ENCODE measurements at regions not wholly inside any gene's neighbourhood (a gene's known extent, or its start where the extent isn't known, plus 50 kb on each side); places are given as distances from the start of the nearest gene placed in this dataset.

DNA sequence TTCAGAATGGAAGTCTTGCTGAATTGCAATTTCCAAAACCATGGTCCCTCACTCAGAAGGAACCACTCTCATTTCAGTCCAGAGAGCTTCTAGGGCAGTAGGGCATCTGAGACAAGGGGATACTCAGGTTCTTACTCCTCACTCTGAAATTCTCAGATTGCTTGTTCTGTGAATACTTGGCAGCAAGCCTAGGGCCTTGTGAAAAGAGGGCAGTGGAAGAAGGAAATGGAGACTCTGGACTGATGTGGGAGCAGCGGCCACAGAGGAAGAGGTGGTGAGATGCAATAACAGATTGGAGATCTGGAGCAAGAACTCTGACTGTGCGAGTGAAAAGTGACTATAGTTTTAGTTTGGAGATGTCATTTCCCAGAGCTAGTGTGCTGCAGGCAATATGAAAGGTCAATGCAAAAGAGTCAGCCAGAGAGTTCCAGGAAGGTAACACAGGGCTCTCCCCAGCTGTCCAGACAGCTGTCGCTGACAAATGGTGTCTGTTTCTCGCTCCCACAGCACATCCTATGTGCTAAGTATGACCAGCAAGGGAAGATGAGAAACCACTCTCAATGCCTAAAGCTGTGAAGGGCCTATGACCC is 291.6 kb upstream of the KIAA1217 start (continued):
- TF ChIP-seq, protein P1, sequence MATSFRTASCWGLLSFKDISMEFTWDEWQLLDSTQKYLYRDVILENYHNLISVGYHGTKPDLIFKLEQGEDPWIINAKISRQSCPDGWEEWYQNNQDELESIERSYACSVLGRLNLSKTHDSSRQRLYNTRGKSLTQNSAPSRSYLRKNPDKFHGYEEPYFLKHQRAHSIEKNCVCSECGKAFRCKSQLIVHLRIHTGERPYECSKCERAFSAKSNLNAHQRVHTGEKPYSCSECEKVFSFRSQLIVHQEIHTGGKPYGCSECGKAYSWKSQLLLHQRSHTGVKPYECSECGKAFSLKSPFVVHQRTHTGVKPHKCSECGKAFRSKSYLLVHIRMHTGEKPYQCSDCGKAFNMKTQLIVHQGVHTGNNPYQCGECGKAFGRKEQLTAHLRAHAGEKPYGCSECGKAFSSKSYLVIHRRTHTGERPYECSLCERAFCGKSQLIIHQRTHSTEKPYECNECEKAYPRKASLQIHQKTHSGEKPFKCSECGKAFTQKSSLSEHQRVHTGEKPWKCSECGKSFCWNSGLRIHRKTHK (tag by site-specific recombination; IDR thresholded peaks at IDR 0.05), result no peak
- TF ChIP-seq ZNF785 (tag by site-specific recombination; IDR thresholded peaks at IDR 0.05) (no peak), ZNF23 (tag by site-specific recombination; IDR thresholded peaks at IDR 0.05; ENCODE audit: borderline replicate concordance) (no peak), ZNF354C (tag by site-specific recombination; IDR thresholded peaks at IDR 0.05; ENCODE audit: borderline replicate concordance, low read depth) (no peak), MEIS1 (CRISPR knock-in tag; IDR thresholded peaks at IDR 0.05; ENCODE audit: borderline replicate concordance) (no peak), ZNF624 (tag by site-specific recombination; IDR thresholded peaks at IDR 0.05) (no peak), ZNF555 (tag by site-specific recombination; conservative IDR thresholded peaks at IDR 0.05) (no peak), ZFP3 (tag by site-specific recombination; IDR thresholded peaks at IDR 0.05; ENCODE audit: low read depth) (no peak)
- TF ChIP-seq, protein P2, sequence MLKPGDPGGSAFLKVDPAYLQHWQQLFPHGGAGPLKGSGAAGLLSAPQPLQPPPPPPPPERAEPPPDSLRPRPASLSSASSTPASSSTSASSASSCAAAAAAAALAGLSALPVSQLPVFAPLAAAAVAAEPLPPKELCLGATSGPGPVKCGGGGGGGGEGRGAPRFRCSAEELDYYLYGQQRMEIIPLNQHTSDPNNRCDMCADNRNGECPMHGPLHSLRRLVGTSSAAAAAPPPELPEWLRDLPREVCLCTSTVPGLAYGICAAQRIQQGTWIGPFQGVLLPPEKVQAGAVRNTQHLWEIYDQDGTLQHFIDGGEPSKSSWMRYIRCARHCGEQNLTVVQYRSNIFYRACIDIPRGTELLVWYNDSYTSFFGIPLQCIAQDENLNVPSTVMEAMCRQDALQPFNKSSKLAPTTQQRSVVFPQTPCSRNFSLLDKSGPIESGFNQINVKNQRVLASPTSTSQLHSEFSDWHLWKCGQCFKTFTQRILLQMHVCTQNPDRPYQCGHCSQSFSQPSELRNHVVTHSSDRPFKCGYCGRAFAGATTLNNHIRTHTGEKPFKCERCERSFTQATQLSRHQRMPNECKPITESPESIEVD (tag by site-specific recombination; IDR thresholded peaks at IDR 0.05), result no peak

GRCh38 chr10:23918090-23918723 is 290.7 kb upstream of the KIAA1217 start:
- POLR2A ChIA-PET, result interaction anchor here (0.6 to 1.0 kb wide), 2 partner anchors 50 to 401 kb away, joined by 3 read pairs; no protein-coding TSS in a partner anchor
- CTCF ChIA-PET, result interaction anchor here (0.5 to 0.7 kb wide), 4 partner anchors 16 to 77 kb away, joined by 3 to 4 read pairs (median 3); no protein-coding TSS in a partner anchor
- no peak overlapping the region; the same call in 1 of the 2 replicates for H3K27ac ChIP-seq (ENCODE audit: extremely low read depth, low read depth, low read length)
- H3K4me1 ChIP-seq (ENCODE audit: control insufficient read depth, insufficient read depth, low read length), result peaks cover 12% of the 10 kb centered on the region
- H3K4me3 ChIP-seq (ENCODE audit: low read depth, low read length), result no peak overlapping the region
- no peaks in the 10 kb centered on the region; the same call in 1 of the 2 replicates for H3K9me3 ChIP-seq (ENCODE audit: control insufficient read depth, insufficient read depth, low read depth, low read length)
- no peaks in the 10 kb centered on the region for H3K36me3 ChIP-seq (ENCODE audit: control insufficient read depth in 2 of 2, insufficient read depth in 1 of 2, low read length in 2 of 2)
- TF ChIP-seq ZNF623 (tag by site-specific recombination; IDR thresholded peaks at IDR 0.05) (no peak), OSR2 (tag by site-specific recombination; IDR thresholded peaks at IDR 0.05) (peak; percentile 86)

DNA sequence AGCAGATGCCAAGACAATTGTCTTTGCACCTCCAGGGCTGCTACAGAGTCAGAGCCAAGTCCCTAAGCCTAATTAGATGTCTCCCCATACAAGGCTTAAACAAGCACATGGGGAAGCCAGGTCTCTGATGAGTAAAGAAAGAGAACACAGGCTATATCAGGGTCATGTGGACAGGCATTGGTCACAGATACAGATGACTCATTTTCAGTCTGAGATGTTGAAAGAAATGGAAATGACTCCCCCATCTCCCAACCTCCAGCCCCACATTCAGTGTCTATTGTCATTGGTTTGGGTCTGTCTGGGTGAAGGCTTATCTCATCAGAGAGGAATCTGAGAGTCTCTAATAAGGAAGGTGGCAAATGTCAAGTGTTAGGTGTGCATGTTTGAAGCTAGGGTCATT is 290.1 kb upstream of the KIAA1217 start:
- Histone ChIP-seq H3K27ac (ENCODE audit: extremely low read depth, low read depth, low read length) (no peak overlapping the region), H3K4me3 (ENCODE audit: low read depth, low read length) (no peak overlapping the region), H3K4me1 (ENCODE audit: control insufficient read depth, insufficient read depth, low read length) (peaks cover 12% of the 10 kb centered on the region), H3K36me3 (ENCODE audit: control insufficient read depth in 2 of 2, insufficient read depth in 1 of 2, low read length in 2 of 2) (no peaks in the 10 kb centered on the region), H3K9me3 (ENCODE audit: control insufficient read depth, insufficient read depth, low read depth, low read length) (no peaks in the 10 kb centered on the region; the same call in 1 of the 2 replicates)
- POLR2A ChIA-PET, result interaction anchor here (1.0 kb wide), 1 partner anchor 402 kb away, joined by 3 read pairs; no protein-coding TSS in a partner anchor
- CTCF ChIA-PET, result no interaction called here
- TF ChIP-seq, protein P3, sequence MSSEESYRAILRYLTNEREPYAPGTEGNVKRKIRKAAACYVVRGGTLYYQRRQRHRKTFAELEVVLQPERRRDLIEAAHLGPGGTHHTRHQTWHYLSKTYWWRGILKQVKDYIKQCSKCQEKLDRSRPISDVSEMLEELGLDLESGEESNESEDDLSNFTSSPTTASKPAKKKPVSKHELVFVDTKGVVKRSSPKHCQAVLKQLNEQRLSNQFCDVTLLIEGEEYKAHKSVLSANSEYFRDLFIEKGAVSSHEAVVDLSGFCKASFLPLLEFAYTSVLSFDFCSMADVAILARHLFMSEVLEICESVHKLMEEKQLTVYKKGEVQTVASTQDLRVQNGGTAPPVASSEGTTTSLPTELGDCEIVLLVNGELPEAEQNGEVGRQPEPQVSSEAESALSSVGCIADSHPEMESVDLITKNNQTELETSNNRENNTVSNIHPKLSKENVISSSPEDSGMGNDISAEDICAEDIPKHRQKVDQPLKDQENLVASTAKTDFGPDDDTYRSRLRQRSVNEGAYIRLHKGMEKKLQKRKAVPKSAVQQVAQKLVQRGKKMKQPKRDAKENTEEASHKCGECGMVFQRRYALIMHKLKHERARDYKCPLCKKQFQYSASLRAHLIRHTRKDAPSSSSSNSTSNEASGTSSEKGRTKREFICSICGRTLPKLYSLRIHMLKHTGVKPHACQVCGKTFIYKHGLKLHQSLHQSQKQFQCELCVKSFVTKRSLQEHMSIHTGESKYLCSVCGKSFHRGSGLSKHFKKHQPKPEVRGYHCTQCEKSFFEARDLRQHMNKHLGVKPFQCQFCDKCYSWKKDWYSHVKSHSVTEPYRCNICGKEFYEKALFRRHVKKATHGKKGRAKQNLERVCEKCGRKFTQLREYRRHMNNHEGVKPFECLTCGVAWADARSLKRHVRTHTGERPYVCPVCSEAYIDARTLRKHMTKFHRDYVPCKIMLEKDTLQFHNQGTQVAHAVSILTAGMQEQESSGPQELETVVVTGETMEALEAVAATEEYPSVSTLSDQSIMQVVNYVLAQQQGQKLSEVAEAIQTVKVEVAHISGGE (tag by site-specific recombination; conservative IDR thresholded peaks at IDR 0.05; ENCODE audit: low read depth), result no peak
- no peak for TF ChIP-seq SCRT1 (tag by site-specific recombination; IDR thresholded peaks at IDR 0.05; ENCODE audit: borderline replicate concordance)
- TF ChIP-seq, protein P4, sequence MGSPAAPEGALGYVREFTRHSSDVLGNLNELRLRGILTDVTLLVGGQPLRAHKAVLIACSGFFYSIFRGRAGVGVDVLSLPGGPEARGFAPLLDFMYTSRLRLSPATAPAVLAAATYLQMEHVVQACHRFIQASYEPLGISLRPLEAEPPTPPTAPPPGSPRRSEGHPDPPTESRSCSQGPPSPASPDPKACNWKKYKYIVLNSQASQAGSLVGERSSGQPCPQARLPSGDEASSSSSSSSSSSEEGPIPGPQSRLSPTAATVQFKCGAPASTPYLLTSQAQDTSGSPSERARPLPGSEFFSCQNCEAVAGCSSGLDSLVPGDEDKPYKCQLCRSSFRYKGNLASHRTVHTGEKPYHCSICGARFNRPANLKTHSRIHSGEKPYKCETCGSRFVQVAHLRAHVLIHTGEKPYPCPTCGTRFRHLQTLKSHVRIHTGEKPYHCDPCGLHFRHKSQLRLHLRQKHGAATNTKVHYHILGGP (tag by site-specific recombination; IDR thresholded peaks at IDR 0.05), result no peak
- no peak for TF ChIP-seq KLF17 (tag by site-specific recombination; IDR thresholded peaks at IDR 0.05)
- TF ChIP-seq, protein P5, sequence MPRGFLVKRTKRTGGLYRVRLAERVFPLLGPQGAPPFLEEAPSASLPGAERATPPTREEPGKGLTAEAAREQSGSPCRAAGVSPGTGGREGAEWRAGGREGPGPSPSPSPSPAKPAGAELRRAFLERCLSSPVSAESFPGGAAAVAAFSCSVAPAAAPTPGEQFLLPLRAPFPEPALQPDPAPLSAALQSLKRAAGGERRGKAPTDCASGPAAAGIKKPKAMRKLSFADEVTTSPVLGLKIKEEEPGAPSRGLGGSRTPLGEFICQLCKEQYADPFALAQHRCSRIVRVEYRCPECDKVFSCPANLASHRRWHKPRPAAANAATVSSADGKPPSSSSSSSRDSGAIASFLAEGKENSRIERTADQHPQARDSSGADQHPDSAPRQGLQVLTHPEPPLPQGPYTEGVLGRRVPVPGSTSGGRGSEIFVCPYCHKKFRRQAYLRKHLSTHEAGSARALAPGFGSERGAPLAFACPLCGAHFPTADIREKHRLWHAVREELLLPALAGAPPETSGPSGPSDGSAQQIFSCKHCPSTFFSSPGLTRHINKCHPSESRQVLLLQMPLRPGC (tag by site-specific recombination; IDR thresholded peaks at IDR 0.05), result no peak
- TF ChIP-seq ZNF223 (tag by site-specific recombination; IDR thresholded peaks at IDR 0.05), result no peak
- no peak for TF ChIP-seq ZBTB17 (tag by site-specific recombination; IDR thresholded peaks at IDR 0.05)
- no peak for TF ChIP-seq ZFP37 (tag by site-specific recombination; IDR thresholded peaks at IDR 0.05)

All from HEK293 (cell line).